OCI-LY7 (cell line): ENCODE measurements at regions not wholly inside any gene's neighbourhood (a gene's known extent, or its start where the extent isn't known, plus 50 kb on each side); places are given as distances from the start of the nearest gene placed in this dataset.

Experiments used
- BruUV-seq: library from RNA; stranded (reverse); fragments of 400-500 nt; replicated peaks from 2 replicates; lab custom pipeline; 2021; lab: Mats Ljungman, UMichigan
- CTCF ChIA-PET: fragments of 300-600 bp; sonication (Branson Sonifier 250); formaldehyde crosslinking; loops from one replicate; lab custom pipeline; 2022; ENCODE audit warnings: antibody characterized with exemption; ENCODE audit not compliant: unreplicated experiment; lab: Charles Lee
- POLR2A ChIA-PET: fragments of 300-600 bp; sonication (Branson Sonifier 250); formaldehyde crosslinking; loops from one replicate; lab custom pipeline; 2022; ENCODE audit warnings: antibody characterized with exemption; lab: Charles Lee
- DNase-seq: peaks from one replicate; pipeline ENCODE4 v3.0.0-alpha.2; 2015; ENCODE audit warnings: low spot score
- H2AFZ ChIP-seq: fragments of 200-600 bp; sonication (generic), shearing (Covaris generic); 2 replicates; pipeline ENCODE4 v1.6.1; 2014; ENCODE audit warnings: mild to moderate bottlenecking, antibody characterized with exemption, low read length, moderate library complexity
- H3K27ac ChIP-seq: fragments of 200-600 bp; sonication (generic); 2 replicates; pipeline ENCODE4 v1.5.1; 2014; ENCODE audit warnings: mixed run types, low read depth, mild to moderate bottlenecking, moderate library complexity, low read length, inconsistent platforms; ENCODE audit not compliant: poor library complexity, severe bottlenecking
- H3K36me3 ChIP-seq: fragments of 200-600 bp; sonication (generic); 2 replicates; pipeline ENCODE4 v1.6.1; 2014; ENCODE audit warnings: mild to moderate bottlenecking, antibody characterized with exemption, low read length, moderate library complexity, mixed read lengths; ENCODE audit not compliant: insufficient read depth
- H3K4me1 ChIP-seq: fragments of 200-600 bp; sonication (generic); 2 replicates; pipeline ENCODE4 v1.5.1; 2014; ENCODE audit warnings: mild to moderate bottlenecking, low read length; ENCODE audit not compliant: insufficient read depth, poor library complexity, severe bottlenecking
- H3K4me2 ChIP-seq: fragments of 200-600 bp; sonication (generic); 2 replicates; pipeline ENCODE4 v1.6.1; 2014; ENCODE audit warnings: mild to moderate bottlenecking, low read length
- H3K4me3 ChIP-seq: fragments of 200-600 bp; sonication (generic); 2 replicates; pipeline ENCODE4 v1.5.1; 2014; ENCODE audit warnings: mild to moderate bottlenecking, low read depth, low read length; ENCODE audit not compliant: poor library complexity, severe bottlenecking
- H3K79me2 ChIP-seq: fragments of 200-600 bp; sonication (generic); 2 replicates; pipeline ENCODE4 v1.6.1; 2016; ENCODE audit warnings: low read depth, mild to moderate bottlenecking, low read length, moderate library complexity, mixed read lengths; ENCODE audit not compliant: insufficient read depth
- H3K9me2 ChIP-seq: fragments of 200-600 bp; sonication (generic); 2 replicates; pipeline ENCODE4 v1.6.1; 2016; ENCODE audit warnings: mild to moderate bottlenecking, low read length, mixed read lengths; ENCODE audit not compliant: insufficient read depth
- H3K9me3 ChIP-seq: fragments of 200-600 bp; sonication (generic); 2 replicates; pipeline ENCODE4 v1.6.1; 2014; ENCODE audit warnings: mild to moderate bottlenecking, mixed run types, low read length, mixed read lengths
- H4K20me1 ChIP-seq: fragments of 200-600 bp; sonication (generic); 2 replicates; pipeline ENCODE4 v1.6.1; 2014; ENCODE audit warnings: mild to moderate bottlenecking, antibody characterized with exemption, low read length, moderate library complexity, mixed read lengths; ENCODE audit not compliant: insufficient read depth
- CTCF ChIP-seq: fragments of 200-600 bp; sonication (generic); conservative IDR thresholded peaks from 2 replicates; pipeline ENCODE4 v1.5.1; 2014; ENCODE audit warnings: mild to moderate bottlenecking, antibody characterized with exemption, low read length, moderate library complexity, mixed read lengths
- EZH2phosphoT487 ChIP-seq: fragments of 200-600 bp; sonication (generic); IDR thresholded peaks from 2 replicates; pipeline ENCODE4 v1.6.1; 2018; ENCODE audit warnings: low read depth, borderline replicate concordance, mild to moderate bottlenecking, mixed run types, antibody characterized with exemption, low read length, moderate library complexity, mixed read lengths
- intact Hi-C: fragments of 100-400 bp; cut with micrococcal nuclease; formaldehyde crosslinking; loops from one replicate; pipeline ENCODE4 v1.10.0; 2022; ENCODE audit not compliant: unreplicated experiment

- POLR2A ChIA-PET = interaction anchor here (1.5 kb wide), 1 partner anchor 11 kb away, joined by 4 read pairs; no protein-coding TSS in a partner anchor
- no TSS peak for BruUV-seq
Observed at GRCh38 chr2:7658486-7658885, 741.3 kb downstream of the RNF144A start.

GRCh38 chr2:7660816-7661215 lies 743.6 kb downstream of the RNF144A start:
- Histone ChIP-seq H3K36me3 (no peaks in the 10 kb centered on the region; the same call in 1 of the 2 replicates), H2AFZ (no peak overlapping the region), H3K9me2 (no peaks in the 10 kb centered on the region), H3K27ac (no peak overlapping the region), H4K20me1 (no peaks in the 10 kb centered on the region), H3K4me2 (no peak overlapping the region), H3K4me3 (no peak overlapping the region), H3K79me2 (no peaks in the 10 kb centered on the region), H3K9me3 (peaks cover 10% of the 10 kb centered on the region; the same call in 1 of the 2 replicates), H3K4me1 (peaks cover 3% of the 10 kb centered on the region)
- intact Hi-C loops = no loop called here
- no peak for TF ChIP-seq EZH2phosphoT487
- no peak for TF ChIP-seq CTCF
- CTCF ChIA-PET = no interaction called here
- BruUV-seq = no TSS peak
- DNase-seq = no peak
- POLR2A ChIA-PET = interaction anchor here (0.5 to 1.3 kb wide), 4 partner anchors 11 to 105 kb away, joined by 3 to 5 read pairs (median 3); no protein-coding TSS in a partner anchor

More at GRCh38 chr2:7658486-7658885, 741.3 kb downstream of the RNF144A start:
- no peak for DNase-seq
- H3K27ac ChIP-seq = no peak overlapping the region
- H3K79me2 ChIP-seq = no peaks in the 10 kb centered on the region
- H3K9me2 ChIP-seq = no peaks in the 10 kb centered on the region
- H3K9me3 ChIP-seq = peaks cover 19% of the 10 kb centered on the region
- CTCF ChIA-PET = no interaction called here
- no peaks in the 10 kb centered on the region for H3K4me1 ChIP-seq
- H3K36me3 ChIP-seq = no peaks in the 10 kb centered on the region; the same call in 1 of the 2 replicates
- H3K4me3 ChIP-seq = no peak overlapping the region
- H2AFZ ChIP-seq = no peak overlapping the region
- H3K4me2 ChIP-seq = no peak overlapping the region
- H4K20me1 ChIP-seq = no peaks in the 10 kb centered on the region
- TF ChIP-seq CTCF = no peak
- TF ChIP-seq EZH2phosphoT487 = no peak
- intact Hi-C loops = no loop called here

GRCh38 chr2:7661502-7661901 lies 744.3 kb downstream of the RNF144A start:
- no TSS peak for BruUV-seq
- H4K20me1 ChIP-seq = no peaks in the 10 kb centered on the region
- no peaks in the 10 kb centered on the region for H3K9me2 ChIP-seq
- no peaks in the 10 kb centered on the region for H3K79me2 ChIP-seq
- H3K27ac ChIP-seq = no peak overlapping the region
- H3K9me3 ChIP-seq = peaks cover 10% of the 10 kb centered on the region; the same call in 1 of the 2 replicates
- TF ChIP-seq CTCF (no peak), EZH2phosphoT487 (no peak)
- intact Hi-C loops = no loop called here
- POLR2A ChIA-PET = interaction anchor here (1.3 kb wide), 2 partner anchors 10 to 15 kb away, joined by 3 to 5 read pairs; no protein-coding TSS in a partner anchor
- DNase-seq = no peak
- H3K4me3 ChIP-seq = no peak overlapping the region
- no peak overlapping the region for H3K4me2 ChIP-seq
- H3K4me1 ChIP-seq = peaks cover 10% of the 10 kb centered on the region
- CTCF ChIA-PET = no interaction called here
- no peaks in the 10 kb centered on the region; the same call in 1 of the 2 replicates for H3K36me3 ChIP-seq
- no peak overlapping the region for H2AFZ ChIP-seq
